ENCODE measurements at regions not wholly inside any gene's neighbourhood (a gene's known extent, or its start where the extent isn't known, plus 50 kb on each side); places are given as distances from the start of the nearest gene placed in this dataset.

DNA sequence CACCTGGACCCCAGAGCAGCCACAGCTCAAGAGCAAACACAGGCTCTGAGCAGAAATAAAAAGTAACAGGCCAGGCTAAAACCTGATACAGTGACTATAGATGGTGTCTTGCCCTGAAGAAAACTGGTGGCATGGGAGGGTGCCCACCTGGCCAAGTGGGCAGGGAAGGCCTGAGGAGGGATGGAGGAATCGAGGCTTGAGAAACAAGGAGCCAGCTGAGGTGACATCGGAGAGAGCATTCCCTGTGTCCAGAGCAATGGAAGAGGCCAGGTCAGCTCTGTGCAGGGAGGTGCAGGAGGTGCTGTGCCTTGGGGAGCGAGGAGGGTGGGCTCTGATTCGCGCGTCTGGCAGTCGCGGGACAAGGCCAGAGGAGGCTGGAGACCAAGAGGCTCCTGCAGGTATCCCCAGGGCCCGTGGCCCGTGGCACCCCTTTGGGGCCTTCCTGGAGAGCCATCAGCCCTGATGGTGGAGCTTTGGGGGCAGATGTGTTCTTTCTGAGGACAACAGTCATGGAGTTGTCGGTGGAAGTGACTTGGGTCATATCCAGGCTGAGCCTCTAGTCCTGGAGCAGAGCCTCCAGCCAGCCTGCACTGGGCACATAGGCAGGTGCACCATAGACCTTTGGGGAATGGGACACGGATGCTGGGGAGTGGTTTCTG is 56.1 kb downstream of the PLXNA1 start:
- Histone ChIP-seq H3K9ac (ENCODE audit: low read length in 3 of 3) (no peak overlapping the region), H3K4me1 (ENCODE audit: control insufficient read depth in 2 of 3, insufficient read depth in 2 of 3, low read depth in 1 of 3, low read length in 3 of 3) (peaks cover 0 to 29% (median 23%) of the 10 kb centered on the region in 3 donors), H3K27ac (ENCODE audit: low read depth in 2 of 2, low read length in 2 of 2) (no peak overlapping the region), H3K36me3 (ENCODE audit: control insufficient read depth in 2 of 3, insufficient read depth in 3 of 3, low read length in 3 of 3) (no peaks in the 10 kb centered on the region), H3K4me3 (ENCODE audit: low read length in 3 of 3) (no peak overlapping the region), H3K9me3 (ENCODE audit: control insufficient read depth in 2 of 3, insufficient read depth in 1 of 3, low read length in 3 of 3) (no peaks in the 10 kb centered on the region), H3K27me3 (ENCODE audit: control insufficient read depth, insufficient read depth, low read length) (no peaks in the 10 kb centered on the region)
- FAIRE-seq (no peak), DNase-seq (peak in 1 of 5 donors; percentile 43)
- TF ChIP-seq, protein P1, sequence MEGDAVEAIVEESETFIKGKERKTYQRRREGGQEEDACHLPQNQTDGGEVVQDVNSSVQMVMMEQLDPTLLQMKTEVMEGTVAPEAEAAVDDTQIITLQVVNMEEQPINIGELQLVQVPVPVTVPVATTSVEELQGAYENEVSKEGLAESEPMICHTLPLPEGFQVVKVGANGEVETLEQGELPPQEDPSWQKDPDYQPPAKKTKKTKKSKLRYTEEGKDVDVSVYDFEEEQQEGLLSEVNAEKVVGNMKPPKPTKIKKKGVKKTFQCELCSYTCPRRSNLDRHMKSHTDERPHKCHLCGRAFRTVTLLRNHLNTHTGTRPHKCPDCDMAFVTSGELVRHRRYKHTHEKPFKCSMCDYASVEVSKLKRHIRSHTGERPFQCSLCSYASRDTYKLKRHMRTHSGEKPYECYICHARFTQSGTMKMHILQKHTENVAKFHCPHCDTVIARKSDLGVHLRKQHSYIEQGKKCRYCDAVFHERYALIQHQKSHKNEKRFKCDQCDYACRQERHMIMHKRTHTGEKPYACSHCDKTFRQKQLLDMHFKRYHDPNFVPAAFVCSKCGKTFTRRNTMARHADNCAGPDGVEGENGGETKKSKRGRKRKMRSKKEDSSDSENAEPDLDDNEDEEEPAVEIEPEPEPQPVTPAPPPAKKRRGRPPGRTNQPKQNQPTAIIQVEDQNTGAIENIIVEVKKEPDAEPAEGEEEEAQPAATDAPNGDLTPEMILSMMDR (IDR thresholded peaks at IDR 0.05; ENCODE audit: borderline replicate concordance, extremely low read depth, insufficient read depth) = no peak
- intact Hi-C loops (cut with DNase I) = no loop called here

DNA sequence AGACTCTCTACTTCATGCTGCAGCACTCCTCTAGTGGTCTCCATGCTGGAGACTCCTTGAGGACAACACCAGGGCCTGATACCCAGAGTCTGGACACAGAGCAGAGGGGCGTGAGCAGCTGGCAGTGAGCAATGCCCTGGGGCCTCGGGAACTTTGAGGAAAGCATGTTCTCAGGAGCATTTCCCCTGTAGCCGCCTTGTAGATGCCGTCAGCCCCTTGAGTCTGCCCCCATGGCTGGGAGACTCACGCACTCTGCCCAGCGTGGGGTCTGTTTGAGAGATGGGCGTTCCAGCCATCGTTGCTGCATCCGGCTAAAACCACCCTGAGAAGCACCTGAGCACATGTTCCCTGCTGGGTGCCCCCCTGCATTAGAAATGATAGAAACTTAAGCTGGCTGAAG is 56.8 kb downstream of the PLXNA1 start:
- DNase-seq (peak in 1 of 5 donors; percentile 44), FAIRE-seq (no peak)
- Histone ChIP-seq H3K27ac (ENCODE audit: low read depth in 2 of 2, low read length in 2 of 2) (no peak overlapping the region), H3K9ac (ENCODE audit: low read length in 3 of 3) (no peak overlapping the region), H3K4me3 (ENCODE audit: low read length in 3 of 3) (no peak overlapping the region), H3K4me1 (ENCODE audit: control insufficient read depth in 2 of 3, insufficient read depth in 2 of 3, low read depth in 1 of 3, low read length in 3 of 3) (peaks cover 0 to 33% (median 25%) of the 10 kb centered on the region in 3 donors), H3K36me3 (ENCODE audit: control insufficient read depth in 2 of 3, insufficient read depth in 3 of 3, low read length in 3 of 3) (no peaks in the 10 kb centered on the region), H3K9me3 (ENCODE audit: control insufficient read depth in 2 of 3, insufficient read depth in 1 of 3, low read length in 3 of 3) (no peaks in the 10 kb centered on the region), H3K27me3 (ENCODE audit: control insufficient read depth, insufficient read depth, low read length) (no peaks in the 10 kb centered on the region)
- TF ChIP-seq, protein P1 (IDR thresholded peaks at IDR 0.05; ENCODE audit: borderline replicate concordance, extremely low read depth, insufficient read depth) = no peak
- intact Hi-C loops (cut with DNase I) = no loop called here

DNA sequence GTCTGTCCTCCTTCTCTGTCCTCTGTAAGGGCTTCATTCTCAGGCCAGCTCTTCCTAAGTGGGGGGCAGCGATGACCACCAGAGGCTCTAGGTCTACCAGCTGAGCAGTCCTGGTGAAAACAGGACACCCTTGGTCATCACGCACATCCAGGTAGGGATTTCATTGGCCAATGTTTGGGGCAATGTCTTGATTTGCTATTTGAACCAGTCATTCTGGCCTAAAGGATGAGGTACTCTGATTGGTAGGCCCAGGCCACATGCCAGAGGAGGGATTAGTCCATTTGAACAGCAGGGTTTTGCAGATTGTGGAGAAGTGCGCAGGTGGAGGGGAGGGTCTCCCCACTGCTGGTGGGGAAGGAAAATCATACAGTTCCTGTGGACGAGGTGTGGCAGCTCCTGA is 57.3 kb downstream of the PLXNA1 start:
- no peaks in the 10 kb centered on the region for H3K36me3 ChIP-seq (ENCODE audit: control insufficient read depth in 2 of 3, insufficient read depth in 3 of 3, low read length in 3 of 3)
- H3K27ac ChIP-seq (ENCODE audit: low read depth in 2 of 2, low read length in 2 of 2) = no peak overlapping the region
- no peaks in the 10 kb centered on the region for H3K9me3 ChIP-seq (ENCODE audit: control insufficient read depth in 2 of 3, insufficient read depth in 1 of 3, low read length in 3 of 3)
- H3K9ac ChIP-seq (ENCODE audit: low read length in 3 of 3) = no peak overlapping the region
- no peaks in the 10 kb centered on the region for H3K27me3 ChIP-seq (ENCODE audit: control insufficient read depth, insufficient read depth, low read length)
- peak in 1 of 5 donors; percentile 18 for DNase-seq
- H3K4me3 ChIP-seq (ENCODE audit: low read length in 3 of 3) = no peak overlapping the region
- FAIRE-seq = no peak
- TF ChIP-seq, protein P1 (IDR thresholded peaks at IDR 0.05; ENCODE audit: borderline replicate concordance, extremely low read depth, insufficient read depth) = no peak
- H3K4me1 ChIP-seq (ENCODE audit: control insufficient read depth in 2 of 3, insufficient read depth in 2 of 3, low read depth in 1 of 3, low read length in 3 of 3) = peaks cover 0 to 30% (median 24%) of the 10 kb centered on the region in 3 donors
- intact Hi-C loops (cut with DNase I) = no loop called here

All from kidney (tissue), 13 donors.